PC-3 (cell line): ENCODE measurements at regions not wholly inside any gene's neighbourhood (a gene's known extent, or its start where the extent isn't known, plus 50 kb on each side); places are given as distances from the start of the nearest gene placed in this dataset.
"Not testable (repeated sequence)": the region's sequence is repeated elsewhere in the genome, so short reads cannot be mapped to it uniquely, and the experiment has no call there.

Source experiments
- ATAC-seq: fragments of 200-7000 bp; cut with Tn5 transposase; 2 replicates; pipeline ENCODE4 v1.9.1; 2020; ENCODE audit warnings: mild to moderate bottlenecking, moderate library complexity
- BruUV-seq: library from RNA; stranded (reverse); fragments of 400-500 nt; replicated peaks from 2 replicates; lab custom pipeline; 2021; lab: Mats Ljungman, UMichigan
- CTCF ChIA-PET: fragments of 300-600 bp; sonication (Branson Sonifier 250); formaldehyde crosslinking; loops from one replicate; lab custom pipeline; 2022; ENCODE audit warnings: antibody characterized with exemption; lab: Charles Lee
- POLR2A ChIA-PET: fragments of 300-600 bp; sonication (Branson Sonifier 250); formaldehyde crosslinking; loops from one replicate; lab custom pipeline; 2022; ENCODE audit warnings: antibody characterized with exemption; ENCODE audit not compliant: unreplicated experiment; lab: Charles Lee
- DNase-seq: peaks from one replicate; pipeline ENCODE4 v3.0.0-alpha.2; 2015
- H2AFZ ChIP-seq: fragments of 300-600 bp; sonication (generic); 2 replicates; pipeline ENCODE4 v1.6.0; 2016; ENCODE audit warnings: antibody characterized with exemption, low read length
- H3F3A ChIP-seq: fragments of 300-600 bp; sonication (generic); one replicate; pipeline ENCODE4 v1.6.0; 2017; ENCODE audit warnings: antibody characterized with exemption, low read length, control low read depth, mild to moderate bottlenecking; ENCODE audit not compliant: unreplicated experiment
- H3K27ac ChIP-seq: fragments of 300-600 bp; sonication (generic); 2 replicates; pipeline ENCODE4 v1.5.1; 2016; ENCODE audit warnings: mild to moderate bottlenecking, low read length
- H3K27me3 ChIP-seq: fragments of 300-600 bp; sonication (generic); 2 replicates; pipeline ENCODE4 v1.6.1; 2016; ENCODE audit warnings: low read length, mixed read lengths
- H3K36me3 ChIP-seq: fragments of 300-600 bp; sonication (generic); 2 replicates; pipeline ENCODE4 v1.6.1; 2016; ENCODE audit warnings: low read depth, mixed run types, low read length, mixed read lengths
- H3K4me1 ChIP-seq: fragments of 300-600 bp; sonication (generic); 2 replicates; pipeline ENCODE4 v1.5.1; 2016; ENCODE audit warnings: low read length; ENCODE audit not compliant: insufficient read depth
- H3K4me2 ChIP-seq: fragments of 300-600 bp; sonication (generic); 2 replicates; pipeline ENCODE4 v1.6.0; 2016; ENCODE audit warnings: low read length
- H3K4me3 ChIP-seq: fragments of 300-600 bp; sonication (generic); 2 replicates; pipeline ENCODE4 v1.5.1; 2016; ENCODE audit warnings: mild to moderate bottlenecking, low read length, mixed read lengths
- H3K79me2 ChIP-seq: fragments of 300-600 bp; sonication (generic); 2 replicates; pipeline ENCODE4 v1.6.1; 2017; ENCODE audit warnings: low read length, mixed read lengths
- H3K9ac ChIP-seq: fragments of 300-600 bp; sonication (generic); 2 replicates; pipeline ENCODE4 v1.6.0; 2016; ENCODE audit warnings: mild to moderate bottlenecking, low read length
- H3K9me2 ChIP-seq: fragments of 300-600 bp; sonication (generic); replicated peaks from 2 replicates; pipeline ENCODE4 v1.6.1; 2016; ENCODE audit warnings: mixed run types, low read length, mixed read lengths
- H3K9me3 ChIP-seq: fragments of 300-600 bp; sonication (generic); 2 replicates; pipeline ENCODE4 v1.6.1; 2016; ENCODE audit warnings: low read length, mixed read lengths
- H4K20me1 ChIP-seq: fragments of 300-600 bp; sonication (generic); 2 replicates; pipeline ENCODE4 v1.6.1; 2016; ENCODE audit warnings: low read length, mixed read lengths
- CTCF ChIP-seq: fragments of 300-600 bp; sonication (generic); conservative IDR thresholded peaks from 2 replicates; pipeline ENCODE4 v1.5.1; 2017; ENCODE audit warnings: antibody characterized with exemption, low read depth, mild to moderate bottlenecking, low read length
- EZH2 ChIP-seq: fragments of 300-600 bp; sonication (generic); IDR thresholded peaks from one replicate; pipeline ENCODE4 v1.6.1; 2017; ENCODE audit warnings: antibody characterized with exemption, mild to moderate bottlenecking, low read length; ENCODE audit not compliant: unreplicated experiment
- EZH2phosphoT487 ChIP-seq: fragments of 300-600 bp; sonication (generic); IDR thresholded peaks from 2 replicates; pipeline ENCODE4 v1.6.1; 2018; ENCODE audit warnings: mild to moderate bottlenecking, antibody characterized with exemption, low read length, borderline replicate concordance
- intact Hi-C: fragments of 100-400 bp; cut with micrococcal nuclease; formaldehyde crosslinking; loops from 2 replicates; pipeline ENCODE4 v1.9.0; 2023

GRCh38 chr3:104214937-104215336 is 1151.8 kb upstream of the ALCAM start:
- BruUV-seq, result no TSS peak
- Histone ChIP-seq H3K36me3 (no peaks in the 10 kb centered on the region), H3K27ac (no peak overlapping the region), H3K4me3 (no peak overlapping the region), H3K9me3 (no peaks in the 10 kb centered on the region), H4K20me1 (no peaks in the 10 kb centered on the region), H3K79me2 (no peaks in the 10 kb centered on the region), H3K4me2 (no peak overlapping the region), H2AFZ (no peak overlapping the region), H3K9ac (no peak overlapping the region), H3K27me3 (no peaks in the 10 kb centered on the region), H3F3A (no peaks in the 10 kb centered on the region), H3K4me1 (peaks cover 12% of the 10 kb centered on the region; the same call in 1 of the 2 replicates), H3K9me2 (no peaks in the 10 kb centered on the region)
- intact Hi-C loops, result no loop called here
- no peak for TF ChIP-seq EZH2
- TF ChIP-seq CTCF, result no peak
- TF ChIP-seq EZH2phosphoT487, result no peak
- ChIA-PET POLR2A (interaction anchor here (0.6 kb wide), 2 partner anchors 22 to 211 kb away, joined by 3 to 7 read pairs; no protein-coding TSS in a partner anchor), CTCF (no interaction called here)
- DNase-seq, result peak; percentile 71
- ATAC-seq, result peak; percentile 95

- H3K9ac ChIP-seq, DNase-seq, CTCF ChIA-PET, H3F3A ChIP-seq, BruUV-seq, POLR2A ChIA-PET, H3K9me3 ChIP-seq, H2AFZ ChIP-seq, H3K36me3 ChIP-seq, H4K20me1 ChIP-seq, H3K79me2 ChIP-seq, H3K4me2 ChIP-seq, H3K27ac ChIP-seq, H3K4me3 ChIP-seq, H3K9me2 ChIP-seq, ATAC-seq, intact Hi-C loops, H3K27me3 ChIP-seq: not testable (repeated sequence)
- peaks cover 12% of the 10 kb centered on the region; the same call in 1 of the 2 replicates for H3K4me1 ChIP-seq
Measured at GRCh38 chr3:104219046-104219445, 1147.7 kb upstream of the ALCAM start.

GRCh38 chr3:104234442-104235194 is 1132.1 kb upstream of the ALCAM start:
- DNase-seq, result no peak
- H3K9me2 ChIP-seq, result no peaks in the 10 kb centered on the region
- BruUV-seq, result no TSS peak
- no peak overlapping the region for H2AFZ ChIP-seq
- H3K27ac ChIP-seq, result no peak overlapping the region
- POLR2A ChIA-PET, result no interaction called here
- H3K4me2 ChIP-seq, result no peak overlapping the region
- H4K20me1 ChIP-seq, result no peaks in the 10 kb centered on the region
- no peak overlapping the region for H3K4me3 ChIP-seq
- no peaks in the 10 kb centered on the region for H3F3A ChIP-seq
- no peak for TF ChIP-seq EZH2phosphoT487
- no peak for TF ChIP-seq CTCF
- no peak for TF ChIP-seq EZH2
- peaks cover 7% of the 10 kb centered on the region; the same call in 1 of the 2 replicates for H3K27me3 ChIP-seq
- intact Hi-C loops, result no loop called here
- CTCF ChIA-PET, result no interaction called here
- H3K79me2 ChIP-seq, result no peaks in the 10 kb centered on the region
- no peaks in the 10 kb centered on the region for H3K9me3 ChIP-seq
- no peak for ATAC-seq
- H3K36me3 ChIP-seq, result no peaks in the 10 kb centered on the region
- H3K9ac ChIP-seq, result no peak overlapping the region
- H3K4me1 ChIP-seq, result no peaks in the 10 kb centered on the region
